GM23338 (cell line): ENCODE measurements at regions not wholly inside any gene's neighbourhood (a gene's known extent, or its start where the extent isn't known, plus 50 kb on each side); places are given as distances from the start of the nearest gene placed in this dataset.
A peak's percentile ranks its signal among the peaks of the same experiment; 100 is the strongest.

ENCODE experiments used
- ATAC-seq: fragments of 200-7000 bp; cut with Tn5 transposase; 3 replicates; pipeline ENCODE4 v1.9.1; 2020
- DNase-seq: peaks from one replicate; pipeline ENCODE4 v3.0.0-alpha.2; 2015; ENCODE audit warnings: low spot score
- H2AFZ ChIP-seq: fragments of 200-600 bp; sonication (generic); 2 replicates; pipeline ENCODE4 v1.8.0; 2016; ENCODE audit warnings: antibody characterized with exemption, mild to moderate bottlenecking, moderate library complexity
- H3F3A ChIP-seq: fragments of 200-600 bp; sonication (generic); replicated peaks from 2 replicates; pipeline ENCODE4 v1.8.0; 2017; ENCODE audit warnings: antibody characterized with exemption, mixed run types, low read depth
- H3K27ac ChIP-seq: fragments of 200-600 bp; sonication (generic); 2 replicates; pipeline ENCODE4 v1.6.1; 2016; ENCODE audit warnings: low read depth
- H3K27me3 ChIP-seq: fragments of 200-600 bp; sonication (generic); 2 replicates; pipeline ENCODE4 v1.8.0; 2016; ENCODE audit warnings: mild to moderate bottlenecking, mixed run types, moderate library complexity; ENCODE audit not compliant: insufficient read depth
- H3K36me3 ChIP-seq: fragments of 200-600 bp; sonication (generic); 2 replicates; pipeline ENCODE4 v1.8.0; 2016; ENCODE audit warnings: mild to moderate bottlenecking; ENCODE audit not compliant: insufficient read depth
- H3K4me1 ChIP-seq: fragments of 200-600 bp; sonication (generic); 2 replicates; pipeline ENCODE4 v1.8.0; 2016; ENCODE audit warnings: mild to moderate bottlenecking, moderate library complexity; ENCODE audit not compliant: insufficient read depth
- H3K4me2 ChIP-seq: fragments of 200-600 bp; sonication (generic); 2 replicates; pipeline ENCODE4 v1.7.1; 2017; ENCODE audit warnings: mixed run types
- H3K4me3 ChIP-seq: fragments of 200-600 bp; sonication (generic); 2 replicates; pipeline ENCODE4 v1.6.1; 2016; ENCODE audit warnings: mixed run types
- H3K79me2 ChIP-seq: fragments of 200-600 bp; sonication (generic); replicated peaks from 2 replicates; pipeline ENCODE4 v1.8.0; 2017; ENCODE audit warnings: mild to moderate bottlenecking; ENCODE audit not compliant: insufficient read depth
- H3K9me2 ChIP-seq: fragments of 200-600 bp; sonication (generic); 2 replicates; pipeline ENCODE4 v1.8.0; 2017; ENCODE audit not compliant: insufficient read depth
- H4K20me1 ChIP-seq: fragments of 200-600 bp; sonication (generic); replicated peaks from 2 replicates; pipeline ENCODE4 v1.8.0; 2017; ENCODE audit warnings: mild to moderate bottlenecking; ENCODE audit not compliant: insufficient read depth
- H3K27ac Mint-ChIP-seq: 2 replicates; pipeline ENCODE4 v1.8.0; 2020; ENCODE audit warnings: inconsistent platforms, mild to moderate bottlenecking, moderate library complexity, mixed read lengths
- H3K27me3 Mint-ChIP-seq: 3 replicates; pipeline ENCODE4 v1.8.0; 2022; ENCODE audit warnings: low read depth, mild to moderate bottlenecking, moderate library complexity, mixed read lengths, inconsistent platforms; ENCODE audit not compliant: insufficient read depth, poor library complexity
- H3K36me3 Mint-ChIP-seq: 3 replicates; pipeline ENCODE4 v1.8.0; 2021; ENCODE audit warnings: low read depth, mild to moderate bottlenecking, inconsistent platforms, moderate library complexity, mixed read lengths
- H3K4me1 Mint-ChIP-seq: 3 replicates; pipeline ENCODE4 v1.8.0; 2020; ENCODE audit warnings: mild to moderate bottlenecking, inconsistent platforms, mixed read lengths
- H3K4me3 Mint-ChIP-seq: 3 replicates; pipeline ENCODE4 v1.8.0; 2021; ENCODE audit warnings: moderate library complexity, mild to moderate bottlenecking, inconsistent platforms, mixed read lengths
- H3K9me3 Mint-ChIP-seq: 3 replicates; pipeline ENCODE4 v1.8.0; 2020; ENCODE audit warnings: moderate library complexity, mild to moderate bottlenecking, inconsistent platforms, mixed read lengths
- CREB1 ChIP-seq: fragments of 250-450 bp; sonication (Bioruptor Pico); IDR thresholded peaks from 2 replicates; pipeline ENCODE4 v1.5.0; 2020; ENCODE audit warnings: low read depth, mild to moderate bottlenecking, moderate library complexity
- EZH2 ChIP-seq: fragments of 200-600 bp; sonication (generic); IDR thresholded peaks from one replicate; pipeline ENCODE4 v1.8.0; 2017; ENCODE audit warnings: antibody characterized with exemption, mild to moderate bottlenecking, low read depth; ENCODE audit not compliant: unreplicated experiment
- EZH2phosphoT487 ChIP-seq: fragments of 200-600 bp; sonication (generic); IDR thresholded peaks from one replicate; pipeline ENCODE4 v1.8.1; 2018; ENCODE audit warnings: antibody characterized with exemption; ENCODE audit not compliant: unreplicated experiment
- JUNB ChIP-seq: IDR thresholded peaks from one replicate; pipeline ENCODE4 v1.6.1; 2016; ENCODE audit warnings: antibody characterized with exemption; ENCODE audit not compliant: unreplicated experiment
- NANOG ChIP-seq: IDR thresholded peaks from 2 replicates; pipeline ENCODE4 v1.6.1; 2016; ENCODE audit warnings: antibody characterized with exemption, borderline replicate concordance
- POLR2AphosphoS5 ChIP-seq: IDR thresholded peaks from 2 replicates; pipeline ENCODE4 v1.6.1; 2016; ENCODE audit warnings: antibody characterized with exemption, low read depth
- REST ChIP-seq: IDR thresholded peaks from one replicate; pipeline ENCODE4 v1.6.1; 2018; ENCODE audit warnings: antibody characterized with exemption; ENCODE audit not compliant: unreplicated experiment
- STAT1 ChIP-seq: IDR thresholded peaks from one replicate; pipeline ENCODE4 v1.6.1; 2016; ENCODE audit warnings: antibody characterized with exemption; ENCODE audit not compliant: unreplicated experiment
- ZNF114 ChIP-seq: fragments of 250-450 bp; sonication (Bioruptor Pico); IDR thresholded peaks from 2 replicates; pipeline ENCODE4 v1.5.0; 2020; ENCODE audit warnings: mild to moderate bottlenecking, moderate library complexity
- ZNF331 ChIP-seq: fragments of 250-450 bp; sonication (Bioruptor Pico); IDR thresholded peaks from 2 replicates; pipeline ENCODE4 v1.5.0; 2020; ENCODE audit warnings: low read depth, mild to moderate bottlenecking, moderate library complexity
- ZNF462 ChIP-seq: fragments of 250-450 bp; sonication (Bioruptor Pico); IDR thresholded peaks from 2 replicates; pipeline ENCODE4 v1.5.0; 2020; ENCODE audit warnings: mild to moderate bottlenecking, moderate library complexity
- TF ChIP-seq, protein P1 (sequence below), 2 experiments: fragments of 200-600 bp in 1 of 2; sonication (generic) in 1 of 2; conservative IDR thresholded peaks; 2 replicates each; pipeline versions ENCODE4 v1.5.1 to v1.6.1; 2016 to 2017; ENCODE audit warnings: antibody characterized with exemption in 2 of 2, low read depth in 2 of 2, mild to moderate bottlenecking in 2 of 2, moderate library complexity in 1 of 2
- TF ChIP-seq, protein P2 (sequence below): IDR thresholded peaks from 2 replicates; pipeline ENCODE4 v1.6.1; 2016; ENCODE audit warnings: antibody characterized with exemption

GRCh38 chr2:128516938-128517337, 198.3 kb upstream of the HS6ST1 start:
- peaks cover 8% of the 10 kb centered on the region; the same call in 1 of the 2 replicates for H3K4me1 ChIP-seq
- no peaks in the 10 kb centered on the region for H3K27me3 ChIP-seq
- no peak overlapping the region for H3K27ac ChIP-seq
- no peak overlapping the region for H2AFZ ChIP-seq
- Mint-ChIP-seq H3K27ac (no peak overlapping the region), H3K9me3 (no peaks in the 10 kb centered on the region; the same call in 2 of the 3 replicates), H3K36me3 (no peaks in the 10 kb centered on the region), H3K27me3 (peaks cover 3% of the 10 kb centered on the region), H3K4me3 (no peak overlapping the region), H3K4me1 (peaks cover 9% of the 10 kb centered on the region)
- H4K20me1 ChIP-seq, result no peaks in the 10 kb centered on the region
- H3F3A ChIP-seq, result no peaks in the 10 kb centered on the region
- H3K4me2 ChIP-seq, result no peak overlapping the region
- DNase-seq, result no peak
- peak; percentile 36; the same call in 2 of the 3 replicates for ATAC-seq
- H3K79me2 ChIP-seq, result no peaks in the 10 kb centered on the region
- TF ChIP-seq EZH2 (no peak), NANOG (no peak), STAT1 (no peak), ZNF331 (CRISPR knock-in tag) (no peak), REST (no peak), JUNB (no peak), CREB1 (CRISPR knock-in tag) (no peak), ZNF462 (CRISPR knock-in tag) (no peak), POLR2AphosphoS5 (no peak), EZH2phosphoT487 (no peak), ZNF114 (CRISPR knock-in tag) (no peak)
- TF ChIP-seq, protein P1, sequence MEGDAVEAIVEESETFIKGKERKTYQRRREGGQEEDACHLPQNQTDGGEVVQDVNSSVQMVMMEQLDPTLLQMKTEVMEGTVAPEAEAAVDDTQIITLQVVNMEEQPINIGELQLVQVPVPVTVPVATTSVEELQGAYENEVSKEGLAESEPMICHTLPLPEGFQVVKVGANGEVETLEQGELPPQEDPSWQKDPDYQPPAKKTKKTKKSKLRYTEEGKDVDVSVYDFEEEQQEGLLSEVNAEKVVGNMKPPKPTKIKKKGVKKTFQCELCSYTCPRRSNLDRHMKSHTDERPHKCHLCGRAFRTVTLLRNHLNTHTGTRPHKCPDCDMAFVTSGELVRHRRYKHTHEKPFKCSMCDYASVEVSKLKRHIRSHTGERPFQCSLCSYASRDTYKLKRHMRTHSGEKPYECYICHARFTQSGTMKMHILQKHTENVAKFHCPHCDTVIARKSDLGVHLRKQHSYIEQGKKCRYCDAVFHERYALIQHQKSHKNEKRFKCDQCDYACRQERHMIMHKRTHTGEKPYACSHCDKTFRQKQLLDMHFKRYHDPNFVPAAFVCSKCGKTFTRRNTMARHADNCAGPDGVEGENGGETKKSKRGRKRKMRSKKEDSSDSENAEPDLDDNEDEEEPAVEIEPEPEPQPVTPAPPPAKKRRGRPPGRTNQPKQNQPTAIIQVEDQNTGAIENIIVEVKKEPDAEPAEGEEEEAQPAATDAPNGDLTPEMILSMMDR (conservative IDR thresholded peaks at IDR 0.05; ENCODE audit: low read depth in 2 of 2), result no peak
- TF ChIP-seq, protein P2, sequence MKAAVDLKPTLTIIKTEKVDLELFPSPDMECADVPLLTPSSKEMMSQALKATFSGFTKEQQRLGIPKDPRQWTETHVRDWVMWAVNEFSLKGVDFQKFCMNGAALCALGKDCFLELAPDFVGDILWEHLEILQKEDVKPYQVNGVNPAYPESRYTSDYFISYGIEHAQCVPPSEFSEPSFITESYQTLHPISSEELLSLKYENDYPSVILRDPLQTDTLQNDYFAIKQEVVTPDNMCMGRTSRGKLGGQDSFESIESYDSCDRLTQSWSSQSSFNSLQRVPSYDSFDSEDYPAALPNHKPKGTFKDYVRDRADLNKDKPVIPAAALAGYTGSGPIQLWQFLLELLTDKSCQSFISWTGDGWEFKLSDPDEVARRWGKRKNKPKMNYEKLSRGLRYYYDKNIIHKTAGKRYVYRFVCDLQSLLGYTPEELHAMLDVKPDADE, result no peak
- no peaks in the 10 kb centered on the region for H3K9me2 ChIP-seq
- H3K36me3 ChIP-seq, result no peaks in the 10 kb centered on the region
- no peak overlapping the region for H3K4me3 ChIP-seq
